Endothelial cell of umbilical vein (primary cell): ENCODE measurements at regions not wholly inside any gene's neighbourhood (a gene's known extent, or its start where the extent isn't known, plus 50 kb on each side); places are given as distances from the start of the nearest gene placed in this dataset.
A peak's percentile ranks its signal among the peaks of the same experiment; 100 is the strongest.
"Not testable (repeated sequence)": the region's sequence is repeated elsewhere in the genome, so short reads cannot be mapped to it uniquely, and the experiment has no call there.

Experiments
- BruUV-seq: library from RNA; stranded (reverse); fragments of 400-500 nt; replicated peaks from 2 replicates; lab custom pipeline; 2021; lab: Mats Ljungman, UMichigan
- CTCF ChIA-PET: fragments of 300-600, 350-600 bp; sonication (Branson Sonifier 250); formaldehyde crosslinking; loops from one replicate; lab custom pipeline; 2021; ENCODE audit warnings: antibody characterized with exemption, inconsistent platforms; lab: Charles Lee
- POLR2A ChIA-PET: fragments of 300-600, 350-600 bp; sonication (Branson Sonifier 250); formaldehyde crosslinking; loops from one replicate; lab custom pipeline; 2021; ENCODE audit warnings: antibody characterized with exemption, inconsistent platforms; lab: Charles Lee
- DNase-seq: peaks from one replicate; pipeline ENCODE4 v3.0.0-alpha.2; 2011; ENCODE audit warnings: low read depth, low spot score
- FAIRE-seq: peaks from 2 replicates; lab custom pipeline; 2011; peaks lifted over from hg19 to GRCh38; lab: Jason Lieb, UNC
- H2AFZ ChIP-seq: 2 replicates; pipeline ENCODE4 v1.6.0; 2012; ENCODE audit warnings: low read depth, low read length, control low read depth, inconsistent platforms
- H3K27ac ChIP-seq: 2 replicates; pipeline ENCODE4 v1.5.1; 2011; ENCODE audit warnings: low read depth, mild to moderate bottlenecking, control low read depth, low read length, moderate library complexity; ENCODE audit not compliant: insufficient read depth
- H3K27me3 ChIP-seq, 2 experiments: 2 replicates each; pipeline versions ENCODE4 v1.6.0 to v1.6.1; 2011; ENCODE audit warnings: low read length in 2 of 2, mixed read lengths in 1 of 2; ENCODE audit not compliant: control insufficient read depth in 2 of 2, insufficient read depth in 2 of 2
- H3K36me3 ChIP-seq, 2 experiments: 2 replicates in 1 of 2; 3 replicates in 1 of 2; pipeline ENCODE4 v1.5.1; 2011; ENCODE audit warnings: low read length in 2 of 2, mild to moderate bottlenecking in 1 of 2, moderate library complexity in 1 of 2; ENCODE audit not compliant: control insufficient read depth in 2 of 2, insufficient read depth in 2 of 2; ENCODE audit errors: extremely low read depth in 1 of 2
- H3K4me1 ChIP-seq: 3 replicates; pipeline ENCODE4 v1.5.1; 2011; ENCODE audit warnings: mild to moderate bottlenecking, low read length; ENCODE audit not compliant: control insufficient read depth, insufficient read depth; ENCODE audit errors: extremely low read depth
- H3K4me2 ChIP-seq: 2 replicates; pipeline ENCODE4 v1.6.1; 2011; ENCODE audit warnings: low read length, control low read depth, mixed read lengths; ENCODE audit not compliant: insufficient read depth
- H3K4me3 ChIP-seq, 3 experiments: fragments of 200-600 bp in 1 of 3; sonication (generic), shearing (Covaris generic) in 1 of 3; replicated peaks in 1 of 3; 2 replicates each; pipeline ENCODE4 v1.5.1; 2011 to 2016; ENCODE audit warnings: control low read depth in 3 of 3, low read length in 3 of 3, mild to moderate bottlenecking in 2 of 3, inconsistent platforms in 1 of 3, low read depth in 1 of 3, moderate library complexity in 1 of 3; ENCODE audit not compliant: insufficient read depth in 1 of 3
- H3K79me2 ChIP-seq: 2 replicates; pipeline ENCODE4 v1.6.0; 2012; ENCODE audit warnings: low read length, inconsistent platforms; ENCODE audit not compliant: control insufficient read depth, insufficient read depth
- H3K9ac ChIP-seq: replicated peaks from 2 replicates; pipeline ENCODE3; 2011; ENCODE audit warnings: low read length, control low read depth; ENCODE audit not compliant: insufficient read depth; ENCODE audit errors: extremely low read depth
- H3K9me1 ChIP-seq: replicated peaks from 3 replicates; pipeline ENCODE4 v1.6.0; 2011; ENCODE audit warnings: mild to moderate bottlenecking, low read length; ENCODE audit not compliant: control insufficient read depth, insufficient read depth; ENCODE audit errors: extremely low read depth
- H3K9me3 ChIP-seq: replicated peaks from 2 replicates; pipeline ENCODE4 v1.5.1; 2012; ENCODE audit warnings: low read length, inconsistent platforms; ENCODE audit not compliant: control insufficient read depth, insufficient read depth
- H4K20me1 ChIP-seq: replicated peaks from 2 replicates; pipeline ENCODE3; 2011; ENCODE audit warnings: mild to moderate bottlenecking, low read length; ENCODE audit not compliant: control insufficient read depth, insufficient read depth; ENCODE audit errors: extremely low read depth
- EZH2 ChIP-seq: IDR thresholded peaks from 2 replicates; pipeline ENCODE4 v1.6.1; 2012; ENCODE audit warnings: borderline replicate concordance, low read depth, mild to moderate bottlenecking, moderate library complexity, low read length, inconsistent platforms; ENCODE audit not compliant: severe bottlenecking
- dilution Hi-C: fragments of 300-500 bp; cut with MboI; formaldehyde crosslinking; loops from one replicate; pipeline ENCODE4 v1.15.0; 2019; ENCODE audit warnings: low sequenced_read_pairs; ENCODE audit not compliant: extremely low pct_ligation_motif_present
- intact Hi-C: fragments of 100-400 bp; cut with micrococcal nuclease; formaldehyde crosslinking; loops from one replicate; pipeline ENCODE4 v1.10.0; 2022
- TF ChIP-seq, protein P1 (sequence below), 2 donors: IDR thresholded peaks; 1 replicate in 1 of 2; 2 replicates in 1 of 2; pipeline ENCODE4 v1.5.1; 2011; ENCODE audit warnings: low read length in 2 of 2, mild to moderate bottlenecking in 2 of 2, moderate library complexity in 2 of 2, control low read depth in 1 of 2, inconsistent platforms in 1 of 2, low read depth in 1 of 2; ENCODE audit not compliant: insufficient read depth in 1 of 2; ENCODE audit errors: extremely low read depth in 1 of 2

DNA sequence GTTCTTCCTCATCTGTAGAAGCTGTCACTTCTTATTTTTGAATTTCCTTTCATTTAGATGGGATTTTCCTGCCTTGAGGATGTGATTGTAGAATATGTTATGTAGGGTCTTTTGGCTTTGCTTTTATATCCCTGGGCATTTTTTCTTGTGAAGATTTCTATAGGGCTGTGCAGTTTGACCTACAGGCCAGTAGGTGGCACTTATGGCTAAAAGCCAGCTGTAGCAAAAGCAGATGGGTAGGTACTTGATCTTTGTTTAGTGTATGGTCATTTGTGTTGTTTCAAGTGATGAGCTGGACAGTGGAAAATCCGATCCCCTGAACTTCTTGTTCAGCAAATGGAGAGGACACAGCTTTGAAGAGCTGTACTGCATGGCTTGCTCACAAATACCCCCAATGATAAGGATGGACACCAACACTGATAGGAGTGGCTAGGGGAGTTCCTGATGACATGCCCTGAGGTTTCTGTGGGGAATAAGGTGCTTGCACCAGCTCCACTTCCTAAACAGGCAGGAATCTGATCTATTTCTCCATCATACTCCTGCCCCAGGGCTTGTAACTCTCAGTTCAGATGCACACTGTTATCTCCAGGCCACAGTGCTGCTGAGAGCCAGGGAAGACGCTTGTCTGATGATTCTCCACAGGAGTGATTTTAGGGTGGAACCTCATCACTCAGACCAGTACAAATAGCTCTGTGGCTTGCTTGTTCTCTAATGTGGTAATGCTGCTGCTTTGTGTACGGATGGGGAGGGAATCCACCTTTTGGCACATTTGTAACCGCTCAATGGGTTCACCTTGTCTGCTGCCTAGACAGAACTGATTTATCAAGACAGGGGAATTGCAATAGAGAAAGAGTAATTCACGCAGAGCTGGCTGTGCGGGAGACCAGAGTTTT is 417.1 kb upstream of the MAGEB16 start:
- ChIA-PET POLR2A (no interaction called here), CTCF (no interaction called here)
- H3K36me3 ChIP-seq, result no peaks in the 10 kb centered on the region
- peak; percentile 1 for DNase-seq
- H3K4me3 ChIP-seq, result no peak overlapping the region
- no peaks in the 10 kb centered on the region for H4K20me1 ChIP-seq
- no peaks in the 10 kb centered on the region for H3K79me2 ChIP-seq
- intact Hi-C loops, result no loop called here
- no peak overlapping the region for H3K9ac ChIP-seq
- TF ChIP-seq EZH2, result no peak
- TF ChIP-seq, protein P1, sequence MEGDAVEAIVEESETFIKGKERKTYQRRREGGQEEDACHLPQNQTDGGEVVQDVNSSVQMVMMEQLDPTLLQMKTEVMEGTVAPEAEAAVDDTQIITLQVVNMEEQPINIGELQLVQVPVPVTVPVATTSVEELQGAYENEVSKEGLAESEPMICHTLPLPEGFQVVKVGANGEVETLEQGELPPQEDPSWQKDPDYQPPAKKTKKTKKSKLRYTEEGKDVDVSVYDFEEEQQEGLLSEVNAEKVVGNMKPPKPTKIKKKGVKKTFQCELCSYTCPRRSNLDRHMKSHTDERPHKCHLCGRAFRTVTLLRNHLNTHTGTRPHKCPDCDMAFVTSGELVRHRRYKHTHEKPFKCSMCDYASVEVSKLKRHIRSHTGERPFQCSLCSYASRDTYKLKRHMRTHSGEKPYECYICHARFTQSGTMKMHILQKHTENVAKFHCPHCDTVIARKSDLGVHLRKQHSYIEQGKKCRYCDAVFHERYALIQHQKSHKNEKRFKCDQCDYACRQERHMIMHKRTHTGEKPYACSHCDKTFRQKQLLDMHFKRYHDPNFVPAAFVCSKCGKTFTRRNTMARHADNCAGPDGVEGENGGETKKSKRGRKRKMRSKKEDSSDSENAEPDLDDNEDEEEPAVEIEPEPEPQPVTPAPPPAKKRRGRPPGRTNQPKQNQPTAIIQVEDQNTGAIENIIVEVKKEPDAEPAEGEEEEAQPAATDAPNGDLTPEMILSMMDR (IDR thresholded peaks at IDR 0.05; ENCODE audit: extremely low read depth in 1 of 2, insufficient read depth in 1 of 2, low read depth in 1 of 2, low read length in 2 of 2), result peak in 1 of 2 donors; percentile 24
- no TSS peak for BruUV-seq
- dilution Hi-C loops, result no loop called here
- no peak overlapping the region for H3K27ac ChIP-seq
- H2AFZ ChIP-seq, result no peak overlapping the region
- H3K27me3 ChIP-seq, result no peaks in the 10 kb centered on the region
- no peaks in the 10 kb centered on the region for H3K9me3 ChIP-seq
- no peaks in the 10 kb centered on the region for H3K9me1 ChIP-seq
- FAIRE-seq, result no peak
- no peaks in the 10 kb centered on the region for H3K4me1 ChIP-seq
- no peak overlapping the region for H3K4me2 ChIP-seq

DNA sequence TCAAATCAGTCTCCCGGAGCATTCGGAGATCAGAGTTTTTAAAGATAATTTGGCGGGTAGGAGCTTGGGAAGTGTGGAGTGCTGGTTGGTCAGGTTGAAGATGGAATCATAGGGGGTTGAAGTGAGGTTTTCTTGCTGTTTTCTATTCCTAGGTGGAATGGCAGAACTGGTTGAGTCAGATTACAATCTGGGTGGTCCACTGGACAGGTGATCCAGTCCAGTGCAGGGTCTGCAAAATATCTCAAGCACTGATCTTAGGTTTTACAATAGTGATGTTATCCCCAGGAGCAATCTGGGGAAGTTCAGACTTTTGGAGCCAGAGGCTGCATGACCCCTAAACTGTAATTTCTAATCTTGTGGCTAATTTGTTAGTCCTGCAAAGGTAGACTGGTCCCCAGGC is 416.4 kb upstream of the MAGEB16 start:
- H3K9me3 ChIP-seq, CTCF ChIA-PET, H3K9ac ChIP-seq, DNase-seq, FAIRE-seq, BruUV-seq, H3K36me3 ChIP-seq, H3K9me1 ChIP-seq, POLR2A ChIA-PET, intact Hi-C loops, H3K4me1 ChIP-seq, H3K79me2 ChIP-seq, dilution Hi-C loops, H2AFZ ChIP-seq, H4K20me1 ChIP-seq, H3K4me3 ChIP-seq, H3K4me2 ChIP-seq, H3K27ac ChIP-seq, H3K27me3 ChIP-seq: not testable (repeated sequence)
